Keratinocyte (primary cell): ENCODE measurements at regions not wholly inside any gene's neighbourhood (a gene's known extent, or its start where the extent isn't known, plus 50 kb on each side); places are given as distances from the start of the nearest gene placed in this dataset.

Source experiments
- DNase-seq: peaks from one replicate; pipeline ENCODE4 v3.0.0-alpha.2; 2011; ENCODE audit warnings: low read depth, missing footprints, low spot score
- FAIRE-seq: peaks from 2 replicates; lab custom pipeline; 2011; peaks lifted over from hg19 to GRCh38; lab: Jason Lieb, UNC
- H2AFZ ChIP-seq: 2 replicates; pipeline ENCODE4 v1.6.0; 2012; ENCODE audit warnings: low read length, control low read depth, inconsistent platforms; ENCODE audit not compliant: control insufficient read depth
- H3K27ac ChIP-seq: 2 replicates; pipeline ENCODE4 v1.5.1; 2011; ENCODE audit warnings: low read length; ENCODE audit not compliant: control insufficient read depth, insufficient read depth
- H3K27me3 ChIP-seq: 3 replicates; pipeline ENCODE4 v1.6.0; 2011; ENCODE audit warnings: low read length; ENCODE audit not compliant: control insufficient read depth, insufficient read depth; ENCODE audit errors: extremely low read depth
- H3K36me3 ChIP-seq, 2 experiments: 2 replicates in 1 of 2; 3 replicates in 1 of 2; pipeline ENCODE4 v1.5.1; 2011; ENCODE audit warnings: low read length in 2 of 2, mild to moderate bottlenecking in 1 of 2; ENCODE audit not compliant: control insufficient read depth in 2 of 2, insufficient read depth in 2 of 2; ENCODE audit errors: extremely low read depth in 1 of 2
- H3K4me1 ChIP-seq: 3 replicates; pipeline ENCODE4 v1.5.1; 2011; ENCODE audit warnings: low read length; ENCODE audit not compliant: control insufficient read depth, insufficient read depth; ENCODE audit errors: extremely low read depth
- H3K4me2 ChIP-seq: 3 replicates; pipeline ENCODE4 v1.6.0; 2011; ENCODE audit warnings: low read depth, low read length; ENCODE audit not compliant: control insufficient read depth, insufficient read depth; ENCODE audit errors: extremely low read depth
- H3K4me3 ChIP-seq, 3 experiments: fragments of 200-600 bp in 1 of 3; sonication (generic) in 1 of 3; 2 replicates in 2 of 3; 3 replicates in 1 of 3; pipeline ENCODE4 v1.5.1; 2011 to 2016; ENCODE audit warnings: low read length in 3 of 3, mild to moderate bottlenecking in 3 of 3, control low read depth in 2 of 3, inconsistent platforms in 1 of 3, low read depth in 1 of 3, mixed read lengths in 1 of 3, mixed run types in 1 of 3, moderate library complexity in 1 of 3; ENCODE audit not compliant: control insufficient read depth in 2 of 3, insufficient read depth in 2 of 3; ENCODE audit errors: extremely low read depth in 1 of 3
- H3K79me2 ChIP-seq: 2 replicates; pipeline ENCODE4 v1.6.0; 2012; ENCODE audit warnings: low read length; ENCODE audit not compliant: control insufficient read depth, insufficient read depth
- H3K9ac ChIP-seq: 3 replicates; pipeline ENCODE4 v1.6.0; 2011; ENCODE audit warnings: low read length; ENCODE audit not compliant: control insufficient read depth, insufficient read depth; ENCODE audit errors: extremely low read depth
- H3K9me1 ChIP-seq: 3 replicates; pipeline ENCODE4 v1.6.0; 2011; ENCODE audit warnings: low read length; ENCODE audit not compliant: control insufficient read depth, insufficient read depth; ENCODE audit errors: extremely low read depth
- H3K9me3 ChIP-seq: 2 replicates; pipeline ENCODE4 v1.5.1; 2012; ENCODE audit warnings: low read depth, low read length; ENCODE audit not compliant: control insufficient read depth
- H4K20me1 ChIP-seq: 3 replicates; pipeline ENCODE4 v1.6.0; 2011; ENCODE audit warnings: low read length; ENCODE audit not compliant: control insufficient read depth, insufficient read depth; ENCODE audit errors: extremely low read depth
- EZH2 ChIP-seq: IDR thresholded peaks from one replicate; pipeline ENCODE4 v1.6.1; 2012; ENCODE audit warnings: inconsistent platforms, mild to moderate bottlenecking, low read length, moderate library complexity
- dilution Hi-C: fragments of 300-500 bp; cut with MboI; formaldehyde crosslinking; loops from one replicate; pipeline ENCODE4 v1.7.0; 2020; ENCODE audit warnings: low sequenced_read_pairs; ENCODE audit not compliant: extremely low pct_ligation_motif_present
- TF ChIP-seq, protein P1 (sequence below), 3 experiments: IDR thresholded peaks in 1 of 3; conservative IDR thresholded peaks in 1 of 3; optimal IDR thresholded peaks in 1 of 3; 2 replicates in 2 of 3; 3 replicates in 1 of 3; pipeline versions ENCODE3 to v1.5.1; 2011; ENCODE audit warnings: low read length in 3 of 3, mild to moderate bottlenecking in 3 of 3, moderate library complexity in 2 of 3, control low read depth in 1 of 3, inconsistent platforms in 1 of 3; ENCODE audit not compliant: insufficient read depth in 2 of 3; ENCODE audit errors: extremely low read depth in 1 of 3

DNA sequence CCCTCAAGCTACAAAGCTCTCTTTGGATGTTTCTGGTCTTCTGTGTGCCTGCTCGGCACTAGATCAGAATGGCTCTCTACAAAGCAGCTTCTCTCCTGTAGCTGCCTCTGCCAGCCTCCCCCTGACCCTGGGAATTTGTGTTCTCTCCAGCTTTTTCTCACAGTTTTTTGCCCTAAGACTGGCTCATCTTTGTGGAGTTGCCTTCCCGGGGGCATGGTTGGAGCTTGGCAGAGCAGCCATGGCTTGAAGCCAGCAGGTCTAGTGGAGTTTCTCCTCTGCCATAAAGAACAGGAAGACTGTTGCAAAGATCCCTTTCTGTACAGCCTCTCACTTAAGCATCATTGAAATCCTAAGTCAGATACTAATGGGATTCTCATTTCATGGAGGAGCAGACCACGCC is 163.3 kb upstream of the MAMLD1 start:
- H3K9ac ChIP-seq, result no peak overlapping the region
- no peaks in the 10 kb centered on the region for H3K9me3 ChIP-seq
- H2AFZ ChIP-seq, result no peak overlapping the region
- FAIRE-seq (no peak), DNase-seq (no peak)
- no peak overlapping the region for H3K4me2 ChIP-seq
- H3K27ac ChIP-seq, result no peak overlapping the region
- no peaks in the 10 kb centered on the region for H3K79me2 ChIP-seq
- H3K4me3 ChIP-seq, result no peak overlapping the region
- H3K4me1 ChIP-seq, result peaks cover 28% of the 10 kb centered on the region
- dilution Hi-C loops, result no loop called here
- no peaks in the 10 kb centered on the region for H3K27me3 ChIP-seq
- no peaks in the 10 kb centered on the region for H4K20me1 ChIP-seq
- TF ChIP-seq, protein P1, sequence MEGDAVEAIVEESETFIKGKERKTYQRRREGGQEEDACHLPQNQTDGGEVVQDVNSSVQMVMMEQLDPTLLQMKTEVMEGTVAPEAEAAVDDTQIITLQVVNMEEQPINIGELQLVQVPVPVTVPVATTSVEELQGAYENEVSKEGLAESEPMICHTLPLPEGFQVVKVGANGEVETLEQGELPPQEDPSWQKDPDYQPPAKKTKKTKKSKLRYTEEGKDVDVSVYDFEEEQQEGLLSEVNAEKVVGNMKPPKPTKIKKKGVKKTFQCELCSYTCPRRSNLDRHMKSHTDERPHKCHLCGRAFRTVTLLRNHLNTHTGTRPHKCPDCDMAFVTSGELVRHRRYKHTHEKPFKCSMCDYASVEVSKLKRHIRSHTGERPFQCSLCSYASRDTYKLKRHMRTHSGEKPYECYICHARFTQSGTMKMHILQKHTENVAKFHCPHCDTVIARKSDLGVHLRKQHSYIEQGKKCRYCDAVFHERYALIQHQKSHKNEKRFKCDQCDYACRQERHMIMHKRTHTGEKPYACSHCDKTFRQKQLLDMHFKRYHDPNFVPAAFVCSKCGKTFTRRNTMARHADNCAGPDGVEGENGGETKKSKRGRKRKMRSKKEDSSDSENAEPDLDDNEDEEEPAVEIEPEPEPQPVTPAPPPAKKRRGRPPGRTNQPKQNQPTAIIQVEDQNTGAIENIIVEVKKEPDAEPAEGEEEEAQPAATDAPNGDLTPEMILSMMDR (optimal IDR thresholded peaks at IDR 0.05 in 1 of 3, IDR thresholded peaks at IDR 0.05 in 1 of 3, conservative IDR thresholded peaks at IDR 0.05 in 1 of 3; ENCODE audit: extremely low read depth in 1 of 3, insufficient read depth in 2 of 3, low read length in 3 of 3), result no peak
- no peak for TF ChIP-seq EZH2
- no peaks in the 10 kb centered on the region for H3K36me3 ChIP-seq
- H3K9me1 ChIP-seq, result no peaks in the 10 kb centered on the region

DNA sequence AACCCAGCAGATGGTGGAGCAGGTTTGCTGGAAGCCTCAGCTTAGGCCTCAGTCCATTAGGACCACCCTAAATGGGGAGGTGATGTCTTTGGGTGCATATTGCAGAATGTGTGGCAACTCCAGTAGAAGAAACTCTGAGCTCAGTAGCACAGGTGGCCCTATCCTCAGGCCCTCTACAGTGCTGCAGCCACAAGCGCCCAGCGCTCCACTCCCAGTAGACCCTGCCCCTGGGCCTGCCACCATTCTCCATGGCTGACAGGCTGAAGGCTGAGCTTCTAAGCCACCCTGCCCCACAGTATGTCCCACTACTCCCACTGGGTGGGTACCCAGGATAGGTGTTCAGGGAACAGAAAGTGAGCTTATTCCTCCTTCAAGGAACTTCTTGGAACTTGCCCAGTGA is 162.8 kb upstream of the MAMLD1 start:
- Histone ChIP-seq H3K9me3 (no peaks in the 10 kb centered on the region), H3K4me1 (peaks cover 28% of the 10 kb centered on the region), H3K4me3 (no peak overlapping the region), H2AFZ (no peak overlapping the region), H3K4me2 (no peak overlapping the region), H4K20me1 (no peaks in the 10 kb centered on the region), H3K79me2 (no peaks in the 10 kb centered on the region), H3K36me3 (no peaks in the 10 kb centered on the region), H3K9me1 (no peaks in the 10 kb centered on the region), H3K27ac (no peak overlapping the region), H3K9ac (no peak overlapping the region), H3K27me3 (no peaks in the 10 kb centered on the region)
- no peak for TF ChIP-seq EZH2
- FAIRE-seq (no peak), DNase-seq (no peak)
- dilution Hi-C loops, result no loop called here

DNA sequence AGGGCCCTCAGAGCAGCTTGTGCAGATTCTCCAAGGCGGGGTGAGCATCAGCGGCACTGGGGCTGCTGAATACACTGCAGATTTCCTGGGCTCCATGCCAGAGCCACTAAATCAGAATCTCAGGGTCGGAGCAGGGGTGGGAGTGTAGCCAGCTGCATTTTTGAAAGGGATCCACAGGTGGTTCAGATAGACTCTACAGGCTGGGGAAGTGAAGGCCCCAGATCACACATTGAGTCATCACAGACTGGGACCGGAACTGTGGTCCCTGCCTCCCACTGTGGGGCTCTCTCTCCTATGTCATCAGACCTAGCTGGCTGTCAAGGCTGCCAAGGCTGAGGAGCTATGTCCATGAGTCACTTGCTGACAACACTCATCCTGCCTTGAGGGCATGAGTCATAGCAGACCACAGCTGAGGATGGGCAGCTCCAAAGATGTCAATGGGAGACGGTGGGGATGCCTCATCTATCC is 162.3 kb upstream of the MAMLD1 start:
- Histone ChIP-seq H3K4me2 (no peak overlapping the region), H3K9me3 (no peaks in the 10 kb centered on the region), H3K27me3 (no peaks in the 10 kb centered on the region), H3K9ac (no peak overlapping the region), H3K9me1 (no peaks in the 10 kb centered on the region), H3K4me3 (no peak overlapping the region), H3K27ac (no peak overlapping the region), H2AFZ (no peak overlapping the region), H3K4me1 (peaks cover 28% of the 10 kb centered on the region), H3K79me2 (no peaks in the 10 kb centered on the region), H3K36me3 (no peaks in the 10 kb centered on the region), H4K20me1 (no peaks in the 10 kb centered on the region)
- FAIRE-seq, result peak; percentile 89
- peak; percentile 97 for DNase-seq
- TF ChIP-seq, protein P1 (optimal IDR thresholded peaks at IDR 0.05 in 1 of 3, IDR thresholded peaks at IDR 0.05 in 1 of 3, conservative IDR thresholded peaks at IDR 0.05 in 1 of 3; ENCODE audit: extremely low read depth in 1 of 3, insufficient read depth in 2 of 3, low read length in 3 of 3), result no peak
- TF ChIP-seq EZH2, result no peak
- dilution Hi-C loops, result no loop called here
